H54 (cell line): ENCODE measurements at regions not wholly inside any gene's neighbourhood (a gene's known extent, or its start where the extent isn't known, plus 50 kb on each side); places are given as distances from the start of the nearest gene placed in this dataset.
"Not testable (repeated sequence)": the region's sequence is repeated elsewhere in the genome, so short reads cannot be mapped to it uniquely, and the experiment has no call there.

Experiments
- DNase-seq: peaks from one replicate; pipeline ENCODE4 v3.0.0; 2011; ENCODE audit warnings: low spot score, mixed read lengths; ENCODE audit not compliant: insufficient read length
- FAIRE-seq: peaks from 3 replicates; lab custom pipeline; 2011; peaks lifted over from hg19 to GRCh38; lab: Jason Lieb, UNC
- POLR2A ChIP-seq: IDR thresholded peaks from 2 replicates; pipeline ENCODE4 v1.6.1; 2011; ENCODE audit warnings: low read depth, mild to moderate bottlenecking, low read length

DNA sequence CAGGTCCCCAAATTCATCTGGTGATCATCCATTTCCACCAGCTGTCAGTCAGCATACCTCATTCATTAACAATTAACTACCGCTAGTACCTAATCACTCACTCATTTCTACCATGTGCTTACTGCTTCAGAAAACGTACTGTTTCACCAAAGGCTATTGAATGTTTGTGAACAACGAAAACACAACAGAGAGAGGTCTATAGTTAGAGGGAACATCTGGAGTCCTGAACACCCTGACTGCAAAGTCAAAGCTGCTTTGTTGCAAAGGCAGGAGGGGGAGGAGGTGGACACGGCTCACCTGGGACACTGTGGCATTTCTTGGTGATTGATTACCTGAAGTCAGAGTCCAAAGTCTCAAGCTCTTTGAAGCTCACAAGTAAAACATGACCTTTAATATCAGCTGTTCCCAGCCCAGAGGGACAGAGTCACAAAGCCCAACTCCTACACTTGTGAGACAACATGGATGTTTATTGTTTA, 342.3 kb upstream of the ADARB2 start:
- TF ChIP-seq POLR2A: no peak
- no peak for DNase-seq
- FAIRE-seq: no peak

DNA sequence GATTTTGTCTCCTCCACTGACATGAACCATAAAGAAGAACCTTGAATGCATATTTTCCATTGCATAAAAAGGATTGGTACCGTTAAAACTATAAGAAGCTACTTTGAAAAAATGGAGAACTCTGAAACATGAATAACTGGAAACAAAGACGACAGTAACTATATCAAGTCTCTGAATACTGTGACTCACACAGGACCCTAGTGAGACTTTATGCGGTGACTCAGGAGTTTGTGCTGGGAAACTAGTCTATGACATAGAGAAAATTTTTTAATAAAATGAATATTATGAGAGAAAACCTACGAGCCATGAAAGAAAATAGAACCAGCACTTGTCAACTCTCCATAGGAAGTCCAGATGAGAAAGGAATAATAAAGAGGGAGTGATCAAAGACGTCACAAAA, 339.9 kb upstream of the ADARB2 start:
- no peak for TF ChIP-seq POLR2A
- DNase-seq (no peak), FAIRE-seq (no peak)

DNA sequence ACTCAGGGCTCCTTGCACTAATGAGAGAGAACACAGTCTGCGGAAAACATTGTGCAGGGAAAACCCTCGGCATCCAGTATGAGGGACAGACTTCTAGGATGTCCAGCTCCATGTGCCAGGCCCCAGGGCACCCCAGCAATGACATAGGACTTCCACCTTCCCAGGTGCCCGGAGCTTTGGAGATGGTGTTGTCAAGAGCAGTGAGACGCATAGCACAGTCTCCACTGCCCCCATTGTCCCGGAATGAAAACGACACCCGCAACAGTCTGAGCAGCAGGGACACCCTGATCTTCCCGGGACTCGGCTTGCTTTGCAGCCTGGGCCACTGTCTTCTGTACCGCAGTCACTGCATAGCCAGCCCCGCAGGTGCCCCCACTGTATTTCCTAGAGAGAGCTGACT, 339.2 kb upstream of the ADARB2 start:
- DNase-seq (no peak), FAIRE-seq (no peak)
- no peak for TF ChIP-seq POLR2A

DNA sequence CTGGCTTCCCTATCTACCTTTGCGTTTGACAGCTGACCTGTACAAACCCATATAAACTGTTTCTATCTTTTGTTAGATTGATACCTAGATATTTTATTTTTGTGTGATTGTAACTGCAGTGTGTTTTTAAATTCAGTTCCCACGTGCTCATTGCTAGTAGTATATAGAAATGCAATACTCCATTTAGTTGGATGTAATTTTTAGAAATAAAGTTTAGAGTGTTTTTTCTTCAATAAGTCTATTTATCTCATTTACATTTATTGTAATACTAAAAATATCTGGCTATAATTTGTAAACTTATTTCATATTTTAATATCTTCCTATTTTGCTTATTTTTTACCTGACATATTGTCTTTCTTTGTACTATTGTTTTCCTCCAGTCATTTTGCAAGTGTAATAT, 329.7 kb upstream of the ADARB2 start:
- TF ChIP-seq POLR2A: no peak
- no peak for DNase-seq
- FAIRE-seq: no peak

DNA sequence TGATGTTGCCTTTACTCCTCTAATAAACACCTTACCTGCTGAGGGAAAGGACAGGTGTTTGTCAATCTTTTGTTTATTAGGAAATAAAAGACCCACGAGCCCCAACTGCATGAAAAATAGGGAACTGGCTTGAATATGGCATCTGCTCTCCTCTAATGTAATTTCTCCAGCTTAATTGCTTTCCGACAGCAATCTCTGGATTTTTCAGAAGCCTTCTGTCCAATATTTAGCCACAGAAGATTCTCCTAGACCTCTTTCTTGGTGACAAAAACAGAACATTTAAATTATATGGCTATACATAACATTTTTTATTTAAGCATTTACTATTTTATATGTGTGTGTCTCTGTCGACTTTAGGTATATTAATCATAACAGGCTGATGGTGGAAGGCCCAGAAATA, 317.4 kb upstream of the ADARB2 start:
- FAIRE-seq (no peak), DNase-seq (no peak)
- TF ChIP-seq POLR2A: no peak

DNA sequence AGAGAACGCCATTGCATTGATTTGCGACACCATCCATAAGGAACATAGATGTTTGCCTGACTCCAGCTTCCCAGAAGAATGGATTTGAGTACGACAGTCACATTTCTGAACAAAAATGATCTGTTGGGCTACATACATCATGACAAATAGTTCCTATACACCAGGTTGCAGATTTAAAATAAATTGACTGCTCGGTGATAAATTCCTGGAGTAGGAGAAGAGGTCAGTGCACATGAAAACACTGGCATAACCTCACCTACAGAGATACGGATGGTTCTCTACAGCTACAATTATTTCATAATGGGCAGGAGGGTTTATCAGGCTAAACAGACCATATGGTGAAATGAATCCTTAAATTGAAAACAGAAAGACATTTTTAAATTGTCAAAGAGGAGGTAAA, 316.5 kb upstream of the ADARB2 start:
- DNase-seq (no peak), FAIRE-seq (no peak)
- no peak for TF ChIP-seq POLR2A

DNA sequence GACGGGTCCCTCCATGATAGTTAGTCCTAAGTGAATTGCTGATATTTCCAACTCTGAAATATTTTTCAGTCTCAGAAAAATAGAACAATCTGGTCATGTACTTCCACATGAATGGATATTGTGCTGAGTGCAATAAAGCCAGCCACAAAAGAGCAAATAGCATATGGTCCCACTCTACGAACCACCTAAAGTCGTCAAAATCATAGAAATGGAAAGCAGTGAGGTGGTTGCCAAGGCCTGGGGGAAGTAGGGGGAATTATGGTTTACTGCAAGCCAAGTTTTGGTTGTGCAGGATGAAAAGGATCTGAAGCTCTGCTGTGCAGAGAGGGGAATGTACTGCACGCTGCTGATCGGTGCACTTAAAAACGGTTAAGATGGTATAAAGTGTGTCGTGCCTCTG, 313.8 kb upstream of the ADARB2 start:
- FAIRE-seq (no peak), DNase-seq (no peak)
- no peak for TF ChIP-seq POLR2A

DNA sequence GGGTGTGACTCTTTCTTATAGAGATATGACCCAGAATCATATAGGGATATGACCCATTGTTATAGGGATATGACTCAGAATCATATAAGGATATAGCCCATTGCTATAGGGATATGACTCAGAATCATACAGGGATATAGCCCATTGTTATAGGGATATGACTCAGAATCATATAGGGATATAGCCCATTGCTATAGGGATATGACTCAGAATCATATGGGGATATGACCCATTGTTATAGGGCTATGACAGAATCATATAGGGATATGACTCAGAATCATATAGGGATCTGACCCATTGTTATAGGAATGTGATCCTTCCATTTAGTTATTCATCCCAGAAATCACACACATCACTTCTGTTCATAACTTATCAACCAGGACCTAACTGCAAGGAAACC, 312.2 kb upstream of the ADARB2 start:
- FAIRE-seq: no peak
- no peak for TF ChIP-seq POLR2A
- DNase-seq: no peak

DNA sequence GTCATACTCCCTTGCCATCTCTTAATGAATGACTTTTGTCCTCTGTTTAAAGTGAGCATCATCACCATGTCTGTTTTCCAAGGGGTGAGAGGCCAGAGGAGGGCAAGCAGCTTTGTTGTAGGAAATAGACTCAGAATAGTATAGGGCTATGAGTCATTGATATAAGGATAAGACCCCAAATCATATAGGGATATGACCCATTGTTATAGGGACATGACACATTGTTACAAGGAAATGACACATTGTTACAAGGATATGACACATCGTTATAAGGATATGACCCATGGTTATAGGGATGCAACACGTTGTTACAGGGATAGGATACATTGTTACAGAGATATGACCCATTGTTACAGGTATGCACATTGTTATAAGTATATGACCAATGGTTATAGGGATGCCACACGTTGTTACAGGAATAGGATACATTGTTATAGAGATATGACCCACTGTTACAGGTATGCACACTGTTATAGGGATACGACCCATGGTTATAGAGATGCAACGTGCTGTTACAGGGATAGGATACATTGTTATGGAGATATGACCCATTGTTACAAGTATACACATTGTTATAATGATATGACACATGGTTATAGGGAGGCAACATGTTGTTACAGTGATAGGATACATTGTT, 311.1 kb upstream of the ADARB2 start:
- TF ChIP-seq POLR2A: no peak
- no peak for FAIRE-seq
- DNase-seq: no peak

DNA sequence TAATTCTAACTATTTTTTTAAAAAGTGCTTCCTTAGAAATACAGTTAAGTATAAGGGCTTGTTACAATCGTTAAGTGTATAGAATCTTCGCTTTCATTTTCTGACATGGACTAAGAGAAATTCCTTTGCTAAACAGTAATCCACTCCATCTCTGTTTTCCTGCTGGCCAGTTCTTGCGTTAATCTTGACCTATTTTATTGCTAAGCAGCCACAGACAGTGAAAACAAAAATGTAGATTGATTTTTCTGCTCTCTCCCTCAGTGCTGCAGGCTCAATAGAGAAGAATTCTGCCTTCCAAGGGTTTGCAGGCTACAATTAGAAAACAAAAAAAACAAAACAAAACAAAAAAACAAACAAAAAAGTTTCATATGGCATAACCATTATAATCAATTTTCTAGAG, 310.4 kb upstream of the ADARB2 start:
- FAIRE-seq: no peak

DNA sequence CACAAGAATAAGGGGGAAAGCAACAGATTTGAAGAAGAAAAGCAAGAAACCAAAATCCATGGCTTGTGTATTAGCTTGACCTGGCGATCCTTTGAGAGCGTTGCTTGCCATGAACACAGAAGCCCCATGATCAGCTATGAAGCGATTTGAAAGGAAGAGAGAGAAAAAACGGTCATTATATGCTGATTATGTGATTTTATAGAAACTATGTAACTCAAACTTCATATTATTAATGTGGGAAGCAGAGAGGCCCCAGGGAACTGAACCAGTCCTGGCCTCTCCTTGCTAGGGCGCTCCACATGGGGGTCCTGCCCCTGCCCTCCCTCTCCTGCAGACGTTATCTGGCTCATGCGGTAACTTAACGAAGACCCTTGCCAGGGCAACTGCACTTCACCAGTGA, 306.1 kb upstream of the ADARB2 start:
- no peak for TF ChIP-seq POLR2A
- DNase-seq: no peak
- FAIRE-seq: no peak

More for the DNA sequence above, 310.4 kb upstream of the ADARB2 start:
- no peak for TF ChIP-seq POLR2A
- DNase-seq: no peak

DNA sequence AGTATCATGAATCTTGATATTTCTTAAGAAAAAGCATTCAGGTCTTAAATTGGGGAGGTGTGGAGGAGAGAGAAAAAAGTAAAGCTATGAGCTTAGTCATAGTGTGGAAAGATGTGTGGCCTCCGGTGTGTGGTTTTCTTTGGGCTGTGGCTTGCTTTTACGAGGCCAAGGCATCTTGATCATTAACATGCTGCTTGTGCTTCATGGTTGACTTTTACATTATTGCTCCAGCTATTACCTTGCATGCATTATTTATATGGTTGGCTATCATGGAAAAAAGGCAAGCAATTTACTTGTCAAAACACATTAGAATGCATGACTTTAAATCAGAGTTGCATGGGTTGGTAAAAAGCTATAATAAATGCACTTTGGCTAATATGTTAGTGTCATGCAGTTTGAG, 300.7 kb upstream of the ADARB2 start:
- FAIRE-seq (no peak), DNase-seq (no peak)
- no peak for TF ChIP-seq POLR2A

DNA sequence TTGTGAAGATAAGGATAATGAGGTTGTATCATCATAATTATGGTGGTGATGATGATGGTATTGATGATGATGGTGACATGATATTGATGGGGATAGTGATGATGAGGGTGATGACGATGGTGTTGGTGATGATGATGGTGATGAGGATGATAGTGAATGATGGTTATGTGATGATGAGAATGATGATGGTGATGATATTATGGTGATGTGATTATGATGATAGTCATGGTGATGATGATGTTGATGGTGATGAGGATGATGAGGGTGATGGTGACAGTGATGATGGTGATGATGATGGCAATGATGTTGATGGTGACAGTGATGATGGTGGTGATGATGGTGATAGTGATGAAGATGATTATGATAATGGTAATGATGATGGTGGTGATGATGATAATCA, 299.9 kb upstream of the ADARB2 start:
- TF ChIP-seq POLR2A: no peak
- no peak for DNase-seq
- no peak for FAIRE-seq

DNA sequence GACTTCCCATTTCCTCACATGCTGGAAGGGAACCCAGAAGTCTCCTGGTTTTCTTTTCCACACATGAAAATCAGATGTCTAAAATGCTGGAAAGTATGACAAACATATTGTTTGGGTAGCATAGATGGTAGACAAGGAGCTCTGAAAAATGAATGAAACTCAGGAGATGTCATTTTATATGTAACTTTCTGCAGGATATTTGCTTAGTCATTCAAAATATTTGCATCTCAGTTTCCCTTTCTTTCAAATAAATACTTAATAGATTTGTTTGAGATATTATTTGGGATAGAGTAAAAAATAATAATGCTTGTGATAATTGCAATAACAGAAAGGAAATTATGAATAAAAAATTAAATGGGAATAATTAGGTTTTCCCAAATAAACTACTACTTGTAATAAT, 298.9 kb upstream of the ADARB2 start:
- DNase-seq (no peak), FAIRE-seq (no peak)
- TF ChIP-seq POLR2A: no peak

DNA sequence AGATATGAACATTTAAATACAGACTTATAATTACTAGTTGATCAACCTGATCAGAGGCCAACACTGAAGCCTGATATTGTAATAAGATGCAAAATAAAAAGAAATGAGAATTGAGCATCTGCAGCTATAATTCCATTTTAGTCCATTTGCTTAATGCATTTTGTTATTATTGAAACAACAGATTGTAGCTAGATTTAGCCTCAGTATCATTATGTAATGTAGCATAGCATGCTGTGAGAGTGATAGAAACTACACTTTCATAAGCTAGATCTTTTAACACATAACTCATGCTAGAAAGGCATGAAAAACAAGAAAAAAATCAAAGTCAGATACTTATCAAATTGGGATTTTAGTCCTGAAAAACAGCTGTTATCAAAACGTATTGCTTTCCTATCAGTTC, 292.7 kb upstream of the ADARB2 start:
- TF ChIP-seq POLR2A: no peak
- FAIRE-seq (no peak), DNase-seq (no peak)

DNA sequence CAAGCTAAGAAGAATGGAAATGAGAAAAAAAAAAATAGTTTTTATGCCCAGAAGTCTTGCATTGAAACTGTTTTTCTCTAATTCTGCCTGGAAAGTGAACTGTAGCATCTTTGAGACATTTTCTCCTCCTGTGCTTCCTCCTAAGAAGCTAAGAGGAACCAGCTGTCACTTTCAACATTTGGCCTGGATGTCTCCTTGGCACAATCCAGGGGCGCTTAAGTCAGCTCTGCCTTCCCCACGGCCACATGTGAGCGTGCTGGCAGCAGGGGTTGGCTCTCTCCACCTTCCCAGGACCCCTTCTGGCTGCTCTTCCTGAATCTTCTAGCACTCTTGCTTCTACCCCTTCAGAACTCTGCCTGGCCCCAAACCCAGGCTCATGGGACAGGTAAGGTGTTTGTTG, 289.6 kb upstream of the ADARB2 start:
- FAIRE-seq (no peak), DNase-seq (no peak)
- TF ChIP-seq POLR2A: no peak

DNA sequence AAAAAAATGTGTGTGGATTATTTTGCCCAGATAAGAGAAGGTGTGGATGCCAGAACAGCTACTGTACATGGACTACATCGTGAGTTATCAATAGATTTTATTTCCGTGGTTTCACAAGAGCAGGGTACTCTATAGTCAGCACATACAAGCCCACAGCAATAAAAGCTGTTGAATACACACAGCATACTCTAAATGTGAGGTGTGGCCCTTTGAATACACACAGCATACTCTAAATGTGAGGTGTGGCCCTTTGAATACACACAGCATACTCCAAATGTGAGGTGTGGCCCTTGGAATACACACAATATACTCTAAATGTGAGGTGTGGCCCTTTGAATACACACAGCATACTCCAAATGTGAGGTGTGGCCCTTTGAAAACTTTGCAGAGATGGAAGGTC, 287.4 kb upstream of the ADARB2 start:
- DNase-seq, FAIRE-seq: not testable (repeated sequence)
